ENCODE measurements at regions not wholly inside any gene's neighbourhood (a gene's known extent, or its start where the extent isn't known, plus 50 kb on each side); places are given as distances from the start of the nearest gene placed in this dataset.
"Not testable (repeated sequence)": the region's sequence is repeated elsewhere in the genome, so short reads cannot be mapped to it uniquely, and the experiment has no call there.

- TF ChIP-seq CTCF (conservative IDR thresholded peaks at IDR 0.05), result peak; percentile 62
- H3K27ac ChIP-seq, result not testable (repeated sequence)
These were observed 86.1 kb upstream of the XKR3 start for GRCh38 chr22:16911340-16911739.

- not testable (repeated sequence) for H3K27ac ChIP-seq
These were observed 76.8 kb upstream of the XKR3 start for GRCh38 chr22:16902051-16902450.

GRCh38 chr22:16901579-16901978 is 76.4 kb upstream of the XKR3 start:
- H3K27ac ChIP-seq, result not testable (repeated sequence)

- H3K27ac ChIP-seq, result not testable (repeated sequence)
These were observed 74.1 kb upstream of the XKR3 start for GRCh38 chr22:16899358-16899757.

GRCh38 chr22:16897365-16897764 is 72.2 kb upstream of the XKR3 start:
- H3K27ac ChIP-seq, result not testable (repeated sequence)
- peak; percentile 35 for TF ChIP-seq CTCF (conservative IDR thresholded peaks at IDR 0.05)

GRCh38 chr22:16891892-16892291 is 66.7 kb upstream of the XKR3 start:
- H3K27ac ChIP-seq, result not testable (repeated sequence)
- peak; percentile 46 for TF ChIP-seq CTCF (conservative IDR thresholded peaks at IDR 0.05)

- not testable (repeated sequence) for H3K27ac ChIP-seq
These were observed 51.1 kb upstream of the XKR3 start for GRCh38 chr22:16876339-16876738.

Measured in C4-2B (cell line).